ENCODE measurements at regions not wholly inside any gene's neighbourhood (a gene's known extent, or its start where the extent isn't known, plus 50 kb on each side); places are given as distances from the start of the nearest gene placed in this dataset.

GRCh38 chr11:129291546-129291945 is 84.1 kb upstream of the BARX2 start:
- DNase-seq (ENCODE audit: low read depth), result no peak

GRCh38 chr11:129290966-129291365 is 84.7 kb upstream of the BARX2 start:
- no peak for DNase-seq (ENCODE audit: low read depth)

DNA sequence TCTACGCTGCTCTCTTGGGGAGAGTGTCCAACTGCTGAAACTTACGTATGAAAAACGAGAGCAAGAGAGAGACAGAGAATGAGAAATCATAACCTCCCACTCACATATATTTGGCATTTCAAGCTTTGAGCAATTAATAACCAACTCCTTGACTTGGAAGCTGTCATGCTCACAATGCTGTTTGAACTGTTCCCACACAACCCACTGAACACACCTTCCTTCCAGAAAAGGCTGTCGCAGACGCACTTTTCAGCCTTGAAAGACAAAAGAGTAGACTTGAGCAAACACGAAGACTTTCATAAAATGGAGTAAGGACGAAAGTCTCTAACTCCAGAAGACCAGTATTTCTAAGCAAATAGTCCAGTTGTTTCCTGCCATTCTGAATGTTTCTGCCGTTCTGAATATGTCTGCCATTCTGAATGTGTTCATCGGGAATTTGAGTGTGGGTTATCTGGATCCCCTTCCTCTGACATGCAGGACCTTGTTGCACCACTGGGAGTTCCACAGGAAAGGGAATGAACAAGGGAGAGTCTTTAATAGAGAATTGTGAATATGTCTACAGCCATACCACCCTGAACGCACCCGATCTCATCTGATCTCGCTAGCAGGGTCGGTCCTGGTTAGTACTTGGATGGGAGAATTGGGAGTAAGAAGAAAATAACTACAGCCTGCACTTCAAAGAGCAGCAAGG is 86.2 kb upstream of the BARX2 start:
- no peak for DNase-seq (ENCODE audit: low read depth)

GRCh38 chr11:129287920-129288319 is 87.7 kb upstream of the BARX2 start:
- no peak for DNase-seq (ENCODE audit: low read depth)

GRCh38 chr11:129286813-129287212 is 88.8 kb upstream of the BARX2 start:
- DNase-seq (ENCODE audit: low read depth), result no peak

- DNase-seq (ENCODE audit: low read depth), result no peak
These were observed 90.3 kb upstream of the BARX2 start for GRCh38 chr11:129285402-129285786.

GRCh38 chr11:129283141-129283540 is 91.0 kb upstream of the ARHGAP32 start:
- no peak for DNase-seq (ENCODE audit: low read depth)

GRCh38 chr11:129282634-129283033 is 90.5 kb upstream of the ARHGAP32 start:
- DNase-seq (ENCODE audit: low read depth), result no peak

- DNase-seq (ENCODE audit: low read depth), result no peak
These were observed 89.6 kb upstream of the ARHGAP32 start for GRCh38 chr11:129281471-129282415.

- DNase-seq (ENCODE audit: low read depth), result no peak
These were observed 88.1 kb upstream of the ARHGAP32 start for GRCh38 chr11:129280027-129280811.

DNA sequence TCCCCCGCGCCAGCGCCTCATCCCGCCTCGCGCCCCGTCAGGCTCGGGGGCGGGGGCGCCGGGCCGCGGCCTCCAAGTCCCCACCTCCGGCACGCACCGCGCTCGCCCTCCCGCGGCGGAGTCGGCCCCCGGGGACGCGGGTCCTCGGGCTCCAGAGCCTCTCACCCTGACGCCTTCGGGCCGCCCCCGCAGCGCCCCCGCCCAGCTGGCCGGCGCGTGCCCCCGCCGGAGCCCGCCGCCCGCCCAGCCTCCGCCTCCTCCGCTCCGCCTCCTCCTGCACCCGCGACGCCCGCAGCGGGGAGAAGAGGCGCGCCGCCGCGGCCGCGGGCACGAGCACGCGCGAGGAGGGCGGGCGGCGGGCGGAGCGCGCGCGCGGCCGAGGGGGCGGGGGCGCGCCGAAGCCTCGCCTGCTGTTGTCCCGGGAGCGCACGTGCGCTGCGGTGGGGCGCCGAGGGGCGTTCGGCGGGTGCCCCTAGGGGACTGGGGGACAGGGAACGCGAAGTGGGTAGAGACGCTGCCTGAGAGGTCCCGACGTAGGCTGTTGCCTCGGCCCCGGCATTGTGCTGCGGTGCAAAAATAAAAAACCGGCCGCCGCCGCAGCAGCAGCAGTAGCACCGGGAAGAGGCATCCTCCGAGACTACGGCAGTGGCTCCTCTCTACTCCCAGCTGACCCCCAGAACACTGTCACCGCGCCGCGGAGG is 87.4 kb upstream of the ARHGAP32 start:
- peak; percentile 64 for DNase-seq (ENCODE audit: low read depth)

DNA sequence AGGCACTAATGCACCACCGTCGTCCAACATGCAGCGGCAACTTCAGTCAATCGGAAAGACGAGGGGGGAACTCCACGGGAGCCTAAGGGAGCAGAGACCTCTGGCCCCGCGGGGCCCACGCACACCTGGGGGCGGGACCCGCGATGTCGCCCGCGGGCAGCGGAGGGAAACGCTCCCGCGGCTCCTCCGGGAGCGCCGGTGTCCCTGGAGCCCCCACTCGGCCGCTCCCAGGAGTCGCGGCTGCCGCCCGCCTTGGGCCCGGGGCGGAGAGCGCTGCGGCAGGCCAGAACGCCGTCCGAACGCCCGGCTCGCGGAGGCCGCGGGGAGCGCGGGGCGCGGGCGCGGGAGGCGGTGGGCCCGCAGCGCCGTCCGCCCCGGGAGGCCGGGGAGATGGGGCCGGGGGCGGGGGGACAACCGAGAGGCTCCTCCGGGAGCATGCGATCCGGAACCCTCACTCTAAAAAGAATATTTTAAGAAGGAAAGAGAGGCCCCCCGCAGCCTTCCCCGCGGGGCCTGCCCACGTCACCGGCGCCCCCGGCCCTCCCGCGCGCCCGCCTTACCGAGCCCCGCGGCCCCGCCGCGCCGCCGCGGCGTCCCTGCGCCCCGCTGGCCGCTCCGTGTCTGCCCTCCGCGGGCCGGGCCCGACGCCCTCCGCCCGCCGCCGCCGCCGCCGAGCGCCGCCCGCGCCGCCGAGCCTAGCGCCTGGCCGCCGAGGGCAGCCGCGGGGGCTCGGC is 86.6 kb upstream of the ARHGAP32 start:
- peak; percentile 7 for DNase-seq (ENCODE audit: low read depth)

DNA sequence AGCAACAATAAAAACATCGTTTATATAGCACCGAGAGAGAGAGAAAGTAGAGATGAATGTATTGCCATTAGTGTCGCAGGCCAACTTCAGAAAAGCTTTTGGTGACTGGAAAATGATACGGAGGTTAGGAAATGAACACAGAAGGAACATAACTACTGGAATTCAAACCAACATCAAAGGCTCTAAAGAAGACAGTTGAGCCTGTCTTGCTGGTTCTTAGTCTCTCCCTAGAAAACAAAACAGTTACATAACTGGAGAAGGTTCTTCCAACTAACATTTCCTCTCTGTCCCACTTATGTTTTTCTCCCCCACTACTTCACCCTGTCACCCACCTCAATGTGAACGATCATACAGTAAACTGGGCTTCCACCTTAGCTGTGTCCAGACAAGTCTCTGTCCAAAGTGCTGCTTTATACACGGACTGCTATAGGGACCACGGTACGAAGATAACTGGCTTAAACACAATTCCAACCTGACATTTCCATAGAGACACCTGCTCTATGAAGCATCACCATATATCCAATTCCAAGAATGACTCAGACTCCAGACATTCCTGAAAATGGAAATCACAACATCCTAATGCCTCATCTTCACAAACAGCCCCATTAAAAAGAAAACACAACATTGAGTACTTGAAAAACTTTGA is 85.2 kb upstream of the ARHGAP32 start:
- DNase-seq (ENCODE audit: low read depth), result no peak

DNA sequence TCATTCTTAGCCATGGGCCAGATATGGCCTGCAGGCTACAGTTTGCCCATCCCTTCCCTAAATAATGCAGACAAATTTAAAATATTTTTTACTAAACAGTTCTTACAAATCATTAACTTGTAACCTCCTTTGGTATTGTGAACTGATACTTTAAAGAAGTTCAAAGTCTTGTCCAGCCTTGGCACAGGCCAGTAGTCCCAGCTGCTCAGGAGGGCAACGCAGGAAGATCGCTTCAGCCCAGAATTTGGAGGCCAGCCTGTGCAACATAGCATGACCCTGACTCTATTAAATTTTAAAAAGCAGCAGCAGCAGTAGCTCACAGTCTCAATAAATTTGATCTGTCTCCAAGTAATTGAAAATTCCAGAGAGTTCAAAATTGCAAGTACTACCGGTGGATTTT is 83.7 kb upstream of the ARHGAP32 start:
- DNase-seq (ENCODE audit: low read depth), result no peak

GRCh38 chr11:129273944-129274711 is 82.0 kb upstream of the ARHGAP32 start:
- no peak for DNase-seq (ENCODE audit: low read depth)

DNA sequence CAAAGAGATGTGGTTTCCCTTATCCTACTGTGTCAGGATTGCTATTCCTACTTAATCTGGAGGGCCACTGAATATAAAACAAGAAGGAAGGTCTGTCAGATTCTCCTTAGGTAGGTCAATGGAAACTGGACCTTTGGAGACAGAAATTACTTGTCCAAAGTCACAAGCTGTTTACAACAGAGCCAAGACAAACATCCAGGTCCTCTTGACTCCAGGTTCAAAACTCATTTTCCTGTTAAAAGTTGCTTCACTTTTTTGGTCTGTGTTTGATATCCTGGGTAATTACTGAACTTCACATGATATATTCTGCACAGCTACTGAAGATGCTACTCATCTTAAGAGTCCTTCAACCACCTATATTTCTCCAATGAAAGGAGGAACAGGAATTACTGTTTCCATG is 81.2 kb upstream of the ARHGAP32 start:
- no peak for DNase-seq (ENCODE audit: low read depth)

- DNase-seq (ENCODE audit: low read depth), result no peak
These were observed 78.9 kb upstream of the ARHGAP32 start for GRCh38 chr11:129271030-129271429.

- DNase-seq (ENCODE audit: low read depth), result no peak
These were observed 78.3 kb upstream of the ARHGAP32 start for GRCh38 chr11:129270446-129270845.

DNA sequence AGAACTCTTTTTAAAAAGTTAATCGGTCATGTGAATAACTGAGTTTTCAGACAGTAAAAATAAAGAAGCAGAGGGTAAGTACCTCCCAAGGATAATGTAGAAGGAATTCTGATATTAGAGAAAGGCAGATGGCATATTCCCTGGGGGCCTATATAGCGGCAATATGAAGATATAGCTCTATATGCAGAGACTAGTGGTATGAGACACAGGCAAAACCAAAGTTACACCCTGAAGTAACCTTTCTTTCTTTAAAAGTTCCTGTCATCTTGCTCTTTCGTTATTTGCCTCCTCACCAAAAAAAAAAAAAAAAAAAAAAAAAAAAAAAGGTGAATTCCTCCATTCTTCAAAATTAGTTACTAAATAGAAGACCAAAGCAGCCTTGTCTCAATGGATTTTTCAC is 76.2 kb upstream of the ARHGAP32 start:
- DNase-seq (ENCODE audit: low read depth), result no peak

DNA sequence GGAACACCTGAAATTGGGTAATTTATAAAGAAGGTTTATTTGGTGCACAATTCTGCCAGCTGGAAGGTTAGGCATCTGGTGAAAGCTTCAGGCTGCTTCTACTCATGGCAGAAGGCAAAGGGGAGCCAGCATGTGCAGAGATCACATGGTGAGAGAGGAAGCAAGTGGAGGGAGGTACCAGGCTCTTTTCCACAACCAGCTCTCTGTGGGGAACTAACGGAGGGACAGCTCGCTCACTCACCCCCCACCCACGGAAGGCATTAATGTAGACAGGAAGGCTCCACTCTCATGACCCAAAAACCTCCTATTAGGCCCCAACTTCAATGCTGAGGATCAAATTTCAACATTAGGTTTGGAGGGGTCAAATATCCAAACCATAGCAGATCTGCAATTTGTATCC is 75.6 kb upstream of the ARHGAP32 start:
- no peak for DNase-seq (ENCODE audit: low read depth)

Data from activated T-cell treated with anti-CD3 and anti-CD28 coated beads for 1 hour (primary cell).